HEK293T (cell line): ENCODE measurements at regions not wholly inside any gene's neighbourhood (a gene's known extent, or its start where the extent isn't known, plus 50 kb on each side); places are given as distances from the start of the nearest gene placed in this dataset.

Source experiments
- BHLHE40 ChIP-seq: fragments of 450-650 bp; IDR thresholded peaks from 2 replicates; pipeline ENCODE4 v1.6.1; 2016; ENCODE audit warnings: mild to moderate bottlenecking, moderate library complexity, borderline replicate concordance
- CTBP1 ChIP-seq: fragments of 450-650 bp; IDR thresholded peaks from 2 replicates; pipeline ENCODE4 v1.6.1; 2016; ENCODE audit warnings: borderline replicate concordance
- FOXK2 ChIP-seq: fragments of 450-650 bp; IDR thresholded peaks from 2 replicates; pipeline ENCODE4 v1.6.1; 2016; ENCODE audit warnings: mild to moderate bottlenecking
- FOXM1 ChIP-seq: fragments of 450-650 bp; IDR thresholded peaks from 2 replicates; pipeline ENCODE4 v1.6.1; 2017; ENCODE audit warnings: mild to moderate bottlenecking, borderline replicate concordance
- HDGF ChIP-seq: fragments of 450-650 bp; IDR thresholded peaks from 2 replicates; pipeline ENCODE4 v1.6.1; 2017; ENCODE audit warnings: antibody characterized with exemption, borderline replicate concordance
- SP1 ChIP-seq: fragments of 450-650 bp; IDR thresholded peaks from 2 replicates; pipeline ENCODE4 v1.6.1; 2017
- TARDBP ChIP-seq: fragments of 450-650 bp; IDR thresholded peaks from 2 replicates; pipeline ENCODE4 v1.6.1; 2016
- ZNF384 ChIP-seq: fragments of 450-650 bp; IDR thresholded peaks from 2 replicates; pipeline ENCODE4 v1.6.1; 2016

GRCh38 chr4:14560577-14560976, 441.7 kb upstream of the CPEB2 start:
- TF ChIP-seq TARDBP (no peak), BHLHE40 (no peak), ZNF384 (no peak), FOXM1 (no peak), FOXK2 (no peak), CTBP1 (no peak), SP1 (no peak), HDGF (no peak)
